GM23338 (cell line): ENCODE measurements at regions not wholly inside any gene's neighbourhood (a gene's known extent, or its start where the extent isn't known, plus 50 kb on each side); places are given as distances from the start of the nearest gene placed in this dataset.

Experiments used
- CREB1 ChIP-seq: fragments of 250-450 bp; sonication (Bioruptor Pico); IDR thresholded peaks from 2 replicates; pipeline ENCODE4 v1.5.0; 2020; ENCODE audit warnings: low read depth, mild to moderate bottlenecking, moderate library complexity
- CTCF ChIP-seq, 2 experiments: fragments of 200-600 bp in 1 of 2; sonication (generic) in 1 of 2; conservative IDR thresholded peaks; 2 replicates each; pipeline versions ENCODE4 v1.5.1 to v1.6.1; 2016 to 2017; ENCODE audit warnings: antibody characterized with exemption in 2 of 2, low read depth in 2 of 2, mild to moderate bottlenecking in 2 of 2, moderate library complexity in 1 of 2
- ETS1 ChIP-seq: IDR thresholded peaks from 2 replicates; pipeline ENCODE4 v1.6.1; 2016; ENCODE audit warnings: antibody characterized with exemption
- EZH2 ChIP-seq: fragments of 200-600 bp; sonication (generic); IDR thresholded peaks from one replicate; pipeline ENCODE4 v1.8.0; 2017; ENCODE audit warnings: antibody characterized with exemption, mild to moderate bottlenecking, low read depth; ENCODE audit not compliant: unreplicated experiment
- EZH2phosphoT487 ChIP-seq: fragments of 200-600 bp; sonication (generic); IDR thresholded peaks from one replicate; pipeline ENCODE4 v1.8.1; 2018; ENCODE audit warnings: antibody characterized with exemption; ENCODE audit not compliant: unreplicated experiment
- JUNB ChIP-seq: IDR thresholded peaks from one replicate; pipeline ENCODE4 v1.6.1; 2016; ENCODE audit warnings: antibody characterized with exemption; ENCODE audit not compliant: unreplicated experiment
- NANOG ChIP-seq: IDR thresholded peaks from 2 replicates; pipeline ENCODE4 v1.6.1; 2016; ENCODE audit warnings: antibody characterized with exemption, borderline replicate concordance
- POLR2AphosphoS5 ChIP-seq: IDR thresholded peaks from 2 replicates; pipeline ENCODE4 v1.6.1; 2016; ENCODE audit warnings: antibody characterized with exemption, low read depth
- REST ChIP-seq: IDR thresholded peaks from one replicate; pipeline ENCODE4 v1.6.1; 2018; ENCODE audit warnings: antibody characterized with exemption; ENCODE audit not compliant: unreplicated experiment
- STAT1 ChIP-seq: IDR thresholded peaks from one replicate; pipeline ENCODE4 v1.6.1; 2016; ENCODE audit warnings: antibody characterized with exemption; ENCODE audit not compliant: unreplicated experiment
- ZNF114 ChIP-seq: fragments of 250-450 bp; sonication (Bioruptor Pico); IDR thresholded peaks from 2 replicates; pipeline ENCODE4 v1.5.0; 2020; ENCODE audit warnings: mild to moderate bottlenecking, moderate library complexity
- ZNF331 ChIP-seq: fragments of 250-450 bp; sonication (Bioruptor Pico); IDR thresholded peaks from 2 replicates; pipeline ENCODE4 v1.5.0; 2020; ENCODE audit warnings: low read depth, mild to moderate bottlenecking, moderate library complexity

- TF ChIP-seq CTCF (conservative IDR thresholded peaks at IDR 0.05; ENCODE audit: low read depth in 2 of 2) (no peak), EZH2phosphoT487 (no peak), POLR2AphosphoS5 (no peak), EZH2 (no peak), REST (no peak), JUNB (no peak), CREB1 (CRISPR knock-in tag) (no peak), NANOG (no peak), ZNF331 (no peak), ETS1 (no peak), ZNF114 (no peak), STAT1 (no peak)
These were observed 311.9 kb upstream of the GNAI1 start for GRCh38 chr7:79822620-79823240.
